Astrocyte (in vitro differentiated cells and primary cell): ENCODE measurements at regions not wholly inside any gene's neighbourhood (a gene's known extent, or its start where the extent isn't known, plus 50 kb on each side); places are given as distances from the start of the nearest gene placed in this dataset.

Experiments
- DNase-seq: peaks from one replicate; pipeline ENCODE4 v3.0.0-alpha.2; 2010; ENCODE audit warnings: low read depth
- FAIRE-seq: peaks from 2 replicates; lab custom pipeline; 2011; peaks lifted over from hg19 to GRCh38; lab: Jason Lieb, UNC
- H2AFZ ChIP-seq: 2 replicates; pipeline ENCODE4 v1.6.0; 2012; ENCODE audit warnings: low read depth, low read length, inconsistent platforms
- H3K27ac ChIP-seq: 2 replicates; pipeline ENCODE4 v1.5.1; 2011; ENCODE audit warnings: low read depth, low read length, inconsistent platforms
- H3K27me3 ChIP-seq: 2 replicates; pipeline ENCODE4 v1.6.0; 2011; ENCODE audit warnings: low read length, inconsistent platforms; ENCODE audit not compliant: insufficient read depth
- H3K36me3 ChIP-seq: 2 replicates; pipeline ENCODE4 v1.5.1; 2011; ENCODE audit warnings: low read length, inconsistent platforms; ENCODE audit not compliant: insufficient read depth
- H3K4me1 ChIP-seq: 2 replicates; pipeline ENCODE4 v1.5.1; 2011; ENCODE audit warnings: low read length, inconsistent platforms; ENCODE audit not compliant: insufficient read depth
- H3K4me2 ChIP-seq: 2 replicates; pipeline ENCODE4 v1.6.0; 2012; ENCODE audit warnings: low read length, inconsistent platforms
- H3K4me3 ChIP-seq: 2 replicates; pipeline ENCODE4 v1.5.1; 2011; ENCODE audit warnings: low read depth, mild to moderate bottlenecking, low read length, inconsistent platforms; ENCODE audit not compliant: insufficient read depth
- H3K79me2 ChIP-seq: 2 replicates; pipeline ENCODE4 v1.6.0; 2012; ENCODE audit warnings: mild to moderate bottlenecking, low read length, inconsistent platforms; ENCODE audit not compliant: insufficient read depth
- H3K9ac ChIP-seq: 2 replicates; pipeline ENCODE4 v1.6.0; 2012; ENCODE audit warnings: mild to moderate bottlenecking, low read length, inconsistent platforms
- H3K9me3 ChIP-seq: 2 replicates; pipeline ENCODE4 v1.5.1; 2012; ENCODE audit warnings: low read depth, mild to moderate bottlenecking, low read length, inconsistent platforms; ENCODE audit not compliant: insufficient read depth
- H4K20me1 ChIP-seq: 2 replicates; pipeline ENCODE4 v1.6.0; 2012; ENCODE audit warnings: low read length, inconsistent platforms; ENCODE audit not compliant: insufficient read depth
- H3K27ac Mint-ChIP-seq: one replicate; pipeline ENCODE4 v1.8.0; 2021; ENCODE audit warnings: mild to moderate bottlenecking, mixed read lengths; ENCODE audit not compliant: unreplicated experiment
- H3K27me3 Mint-ChIP-seq: one replicate; pipeline ENCODE4 v1.8.0; 2021; ENCODE audit warnings: low read depth, mixed read lengths; ENCODE audit not compliant: unreplicated experiment
- H3K36me3 Mint-ChIP-seq: one replicate; pipeline ENCODE4 v1.8.0; 2021; ENCODE audit warnings: low read depth, mixed read lengths; ENCODE audit not compliant: unreplicated experiment
- H3K4me1 Mint-ChIP-seq: one replicate; pipeline ENCODE4 v1.8.0; 2021; ENCODE audit warnings: low read depth, mixed read lengths; ENCODE audit not compliant: unreplicated experiment
- H3K4me3 Mint-ChIP-seq: one replicate; pipeline ENCODE4 v1.8.0; 2021; ENCODE audit warnings: mild to moderate bottlenecking, moderate library complexity, mixed read lengths; ENCODE audit not compliant: unreplicated experiment
- H3K9me3 Mint-ChIP-seq: one replicate; pipeline ENCODE4 v1.8.0; 2021; ENCODE audit warnings: mild to moderate bottlenecking, mixed read lengths; ENCODE audit not compliant: unreplicated experiment
- EZH2 ChIP-seq: IDR thresholded peaks from 2 replicates; pipeline ENCODE4 v1.6.1; 2012; ENCODE audit warnings: mild to moderate bottlenecking, low read length, inconsistent platforms; ENCODE audit not compliant: insufficient read depth
- TF ChIP-seq, protein P1 (sequence below): IDR thresholded peaks from 2 replicates; pipeline ENCODE4 v1.5.1; 2011; ENCODE audit warnings: low read depth, mild to moderate bottlenecking, inconsistent platforms, low read length, moderate library complexity; ENCODE audit not compliant: insufficient read depth

DNA sequence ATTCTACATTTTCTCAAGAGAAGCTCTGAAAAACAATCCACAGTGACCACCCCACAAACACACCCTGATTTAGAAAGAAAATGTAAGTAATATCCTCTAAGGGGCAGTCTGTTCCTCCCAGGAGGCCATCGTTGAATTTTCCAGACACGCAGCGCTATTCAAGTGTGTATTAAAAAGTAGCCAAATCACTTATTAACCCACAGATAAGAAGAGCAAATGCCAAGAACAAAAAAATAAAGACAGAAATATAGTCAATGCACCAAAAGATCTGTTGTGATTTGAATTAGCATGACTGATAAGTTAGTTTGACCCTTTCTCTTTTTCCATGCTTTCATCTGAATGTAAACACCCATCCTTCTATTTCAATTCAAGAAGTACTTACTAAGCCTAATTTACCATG, 622.8 kb upstream of the ZNF385D start:
- Histone ChIP-seq H4K20me1 (no peaks in the 10 kb centered on the region), H3K4me2 (no peak overlapping the region), H3K79me2 (no peaks in the 10 kb centered on the region), H3K36me3 (no peaks in the 10 kb centered on the region), H3K9me3 (no peaks in the 10 kb centered on the region), H3K27me3 (peaks cover 32% of the 10 kb centered on the region), H3K4me1 (peaks cover 3% of the 10 kb centered on the region), H3K27ac (no peak overlapping the region), H3K4me3 (no peak overlapping the region), H3K9ac (no peak overlapping the region), H2AFZ (no peak overlapping the region)
- no peak for TF ChIP-seq EZH2
- TF ChIP-seq, protein P1, sequence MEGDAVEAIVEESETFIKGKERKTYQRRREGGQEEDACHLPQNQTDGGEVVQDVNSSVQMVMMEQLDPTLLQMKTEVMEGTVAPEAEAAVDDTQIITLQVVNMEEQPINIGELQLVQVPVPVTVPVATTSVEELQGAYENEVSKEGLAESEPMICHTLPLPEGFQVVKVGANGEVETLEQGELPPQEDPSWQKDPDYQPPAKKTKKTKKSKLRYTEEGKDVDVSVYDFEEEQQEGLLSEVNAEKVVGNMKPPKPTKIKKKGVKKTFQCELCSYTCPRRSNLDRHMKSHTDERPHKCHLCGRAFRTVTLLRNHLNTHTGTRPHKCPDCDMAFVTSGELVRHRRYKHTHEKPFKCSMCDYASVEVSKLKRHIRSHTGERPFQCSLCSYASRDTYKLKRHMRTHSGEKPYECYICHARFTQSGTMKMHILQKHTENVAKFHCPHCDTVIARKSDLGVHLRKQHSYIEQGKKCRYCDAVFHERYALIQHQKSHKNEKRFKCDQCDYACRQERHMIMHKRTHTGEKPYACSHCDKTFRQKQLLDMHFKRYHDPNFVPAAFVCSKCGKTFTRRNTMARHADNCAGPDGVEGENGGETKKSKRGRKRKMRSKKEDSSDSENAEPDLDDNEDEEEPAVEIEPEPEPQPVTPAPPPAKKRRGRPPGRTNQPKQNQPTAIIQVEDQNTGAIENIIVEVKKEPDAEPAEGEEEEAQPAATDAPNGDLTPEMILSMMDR, result no peak
- Mint-ChIP-seq H3K36me3 (no peaks in the 10 kb centered on the region), H3K4me1 (peaks cover 12% of the 10 kb centered on the region), H3K4me3 (no peak overlapping the region), H3K9me3 (peaks cover 4% of the 10 kb centered on the region), H3K27me3 (peaks cover 39% of the 10 kb centered on the region), H3K27ac (no peak overlapping the region)
- FAIRE-seq, result no peak
- DNase-seq, result no peak

DNA sequence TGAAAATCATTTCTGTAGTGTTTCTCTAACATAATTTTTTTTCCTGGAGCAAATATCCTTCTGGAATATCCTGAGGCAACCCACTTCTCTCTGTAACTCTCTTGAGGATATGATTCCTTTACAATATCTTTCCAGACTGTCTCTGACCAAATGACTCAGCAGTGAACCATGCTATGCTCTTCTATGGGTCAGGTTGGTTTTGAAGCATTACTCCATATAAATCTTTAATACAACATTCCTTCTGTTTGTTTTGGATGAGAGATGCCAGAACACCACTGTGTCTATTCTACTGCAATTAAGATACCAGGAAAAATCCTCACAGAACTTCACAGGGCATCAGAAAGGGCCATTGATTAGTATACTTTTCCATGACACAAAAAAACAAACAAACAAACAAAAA, 626.4 kb upstream of the ZNF385D start:
- Histone ChIP-seq H3K4me1 (peaks cover 3% of the 10 kb centered on the region), H3K27ac (no peak overlapping the region), H3K36me3 (no peaks in the 10 kb centered on the region), H3K9me3 (no peaks in the 10 kb centered on the region), H3K4me3 (no peak overlapping the region), H3K4me2 (peak overlapping the region; percentile 17), H3K27me3 (peaks cover 14% of the 10 kb centered on the region), H2AFZ (no peak overlapping the region), H4K20me1 (no peaks in the 10 kb centered on the region), H3K9ac (no peak overlapping the region), H3K79me2 (no peaks in the 10 kb centered on the region)
- DNase-seq (peak; percentile 64), FAIRE-seq (no peak)
- Mint-ChIP-seq H3K27me3 (peaks cover 31% of the 10 kb centered on the region), H3K36me3 (no peaks in the 10 kb centered on the region), H3K27ac (peak overlapping the region; percentile 37), H3K4me3 (no peak overlapping the region), H3K4me1 (peaks cover 12% of the 10 kb centered on the region), H3K9me3 (peaks cover 4% of the 10 kb centered on the region)
- TF ChIP-seq, protein P1, result no peak
- TF ChIP-seq EZH2, result no peak

DNA sequence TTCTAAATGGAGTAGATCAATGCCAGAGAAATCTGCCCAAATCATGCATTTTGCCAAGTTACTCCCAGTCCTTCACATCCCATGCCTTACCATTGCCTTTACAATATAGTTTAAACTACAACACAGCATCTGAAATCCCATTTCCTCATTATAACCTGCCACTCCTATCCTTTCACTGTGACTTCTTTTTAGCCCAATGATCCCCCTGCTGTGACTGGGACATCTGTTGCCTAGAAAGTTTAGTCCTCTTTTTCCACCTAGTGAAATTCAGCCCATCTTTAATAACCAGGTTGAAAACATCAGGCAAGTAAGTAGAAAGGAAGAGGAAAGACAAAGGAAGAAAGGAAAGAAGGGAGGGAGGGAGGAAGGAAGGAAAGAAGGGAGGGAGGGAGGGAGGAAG, 627.9 kb upstream of the ZNF385D start:
- H3K27me3 ChIP-seq, result peaks cover 4% of the 10 kb centered on the region
- Mint-ChIP-seq H3K27ac (no peak overlapping the region), H3K4me1 (peaks cover 12% of the 10 kb centered on the region), H3K36me3 (no peaks in the 10 kb centered on the region), H3K27me3 (peaks cover 24% of the 10 kb centered on the region), H3K4me3 (no peak overlapping the region), H3K9me3 (peaks cover 4% of the 10 kb centered on the region)
- no peak overlapping the region for H2AFZ ChIP-seq
- H3K4me1 ChIP-seq, result peaks cover 3% of the 10 kb centered on the region
- H3K4me3 ChIP-seq, result no peak overlapping the region
- FAIRE-seq, result no peak
- no peaks in the 10 kb centered on the region for H4K20me1 ChIP-seq
- no peak overlapping the region for H3K9ac ChIP-seq
- no peaks in the 10 kb centered on the region for H3K79me2 ChIP-seq
- no peaks in the 10 kb centered on the region for H3K36me3 ChIP-seq
- H3K4me2 ChIP-seq, result no peak overlapping the region
- TF ChIP-seq, protein P1, result no peak
- TF ChIP-seq EZH2, result no peak
- H3K9me3 ChIP-seq, result no peaks in the 10 kb centered on the region
- H3K27ac ChIP-seq, result no peak overlapping the region
- no peak for DNase-seq
